ENCODE measurements at regions not wholly inside any gene's neighbourhood (a gene's known extent, or its start where the extent isn't known, plus 50 kb on each side); places are given as distances from the start of the nearest gene placed in this dataset.
A peak's percentile ranks its signal among the peaks of the same experiment; 100 is the strongest.
"Not testable (repeated sequence)": the region's sequence is repeated elsewhere in the genome, so short reads cannot be mapped to it uniquely, and the experiment has no call there.

GRCh38 chr21:10359120-10359519 lies 162.3 kb upstream of the TPTE start:
- not testable (repeated sequence) for H4K20me1 ChIP-seq (ENCODE audit: insufficient read depth, low read length); H3K4me2 ChIP-seq (ENCODE audit: insufficient read depth, low read length)

GRCh38 chr21:10359911-10360310 lies 161.5 kb upstream of the TPTE start:
- not testable (repeated sequence) for H2AFZ ChIP-seq (ENCODE audit: low read depth, low read length); H4K20me1 ChIP-seq (ENCODE audit: insufficient read depth, low read length); DNase-seq; H3K4me3 ChIP-seq (ENCODE audit: low read depth in 1 of 2, low read length in 2 of 2); H3K4me1 ChIP-seq (ENCODE audit: insufficient read depth, low read length); H3K27ac ChIP-seq (ENCODE audit: low read length); H3K9me3 ChIP-seq (ENCODE audit: insufficient read depth, low read length, severe bottlenecking); ATAC-seq (ENCODE audit: insufficient read depth, low read depth); H3K4me2 ChIP-seq (ENCODE audit: insufficient read depth, low read length); H3K36me3 ChIP-seq (ENCODE audit: insufficient read depth, low read length); H3K9ac ChIP-seq (ENCODE audit: low read depth, low read length); H3K79me2 ChIP-seq (ENCODE audit: insufficient read depth, low read length); H3K27me3 ChIP-seq (ENCODE audit: insufficient read depth, low read length, poor library complexity)

More at GRCh38 chr21:10359120-10359519, 162.3 kb upstream of the TPTE start:
- H2AFZ ChIP-seq (ENCODE audit: low read depth, low read length); H3K27me3 ChIP-seq (ENCODE audit: insufficient read depth, low read length, poor library complexity); H3K9ac ChIP-seq (ENCODE audit: low read depth, low read length); H3K4me1 ChIP-seq (ENCODE audit: insufficient read depth, low read length); ATAC-seq (ENCODE audit: insufficient read depth, low read depth); H3K4me3 ChIP-seq (ENCODE audit: low read depth in 1 of 2, low read length in 2 of 2); H3K79me2 ChIP-seq (ENCODE audit: insufficient read depth, low read length); H3K27ac ChIP-seq (ENCODE audit: low read length); DNase-seq; H3K36me3 ChIP-seq (ENCODE audit: insufficient read depth, low read length): not testable (repeated sequence)
- peaks cover 10% of the 10 kb centered on the region for H3K9me3 ChIP-seq (ENCODE audit: insufficient read depth, low read length, severe bottlenecking)

- H3K27me3 ChIP-seq (ENCODE audit: insufficient read depth, low read length, poor library complexity); H3K4me2 ChIP-seq (ENCODE audit: insufficient read depth, low read length); H3K9ac ChIP-seq (ENCODE audit: low read depth, low read length); DNase-seq; H3K36me3 ChIP-seq (ENCODE audit: insufficient read depth, low read length); H3K4me1 ChIP-seq (ENCODE audit: insufficient read depth, low read length); H4K20me1 ChIP-seq (ENCODE audit: insufficient read depth, low read length); H3K4me3 ChIP-seq (ENCODE audit: low read depth in 1 of 2, low read length in 2 of 2); H3K79me2 ChIP-seq (ENCODE audit: insufficient read depth, low read length); H3K9me3 ChIP-seq (ENCODE audit: insufficient read depth, low read length, severe bottlenecking); H2AFZ ChIP-seq (ENCODE audit: low read depth, low read length); H3K27ac ChIP-seq (ENCODE audit: low read length): not testable (repeated sequence)
- ATAC-seq (ENCODE audit: insufficient read depth, low read depth), result peak; percentile 28; the same call in 1 of the 3 replicates
Observed at GRCh38 chr21:10361214-10361736, 160.1 kb upstream of the TPTE start.

DNA sequence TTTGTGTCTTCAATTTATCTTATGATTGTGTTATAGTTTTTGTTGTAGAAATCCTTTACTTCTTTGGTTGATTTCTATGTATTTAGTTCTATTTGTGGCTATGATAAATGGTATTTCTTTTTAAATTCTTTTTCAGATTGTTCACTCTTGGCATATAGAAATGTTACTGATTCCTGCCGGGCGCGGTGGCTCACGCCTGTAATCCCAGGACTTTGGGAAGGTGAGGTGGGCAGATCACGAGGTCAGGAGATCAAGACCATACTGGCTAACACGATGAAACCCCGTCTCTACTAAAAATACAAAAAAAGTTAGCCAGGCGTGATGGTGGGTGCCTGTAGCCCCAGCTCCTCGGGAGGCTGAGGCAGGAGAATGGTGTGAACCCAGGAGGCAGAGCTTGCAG lies 158.6 kb upstream of the TPTE start:
- not testable (repeated sequence) for H2AFZ ChIP-seq (ENCODE audit: low read depth, low read length); H3K79me2 ChIP-seq (ENCODE audit: insufficient read depth, low read length); H3K4me1 ChIP-seq (ENCODE audit: insufficient read depth, low read length); ATAC-seq (ENCODE audit: insufficient read depth, low read depth); H3K27ac ChIP-seq (ENCODE audit: low read length); H3K4me3 ChIP-seq (ENCODE audit: low read depth in 1 of 2, low read length in 2 of 2); H3K36me3 ChIP-seq (ENCODE audit: insufficient read depth, low read length); H3K4me2 ChIP-seq (ENCODE audit: insufficient read depth, low read length); H4K20me1 ChIP-seq (ENCODE audit: insufficient read depth, low read length); DNase-seq; H3K9me3 ChIP-seq (ENCODE audit: insufficient read depth, low read length, severe bottlenecking); H3K9ac ChIP-seq (ENCODE audit: low read depth, low read length); H3K27me3 ChIP-seq (ENCODE audit: insufficient read depth, low read length, poor library complexity)

DNA sequence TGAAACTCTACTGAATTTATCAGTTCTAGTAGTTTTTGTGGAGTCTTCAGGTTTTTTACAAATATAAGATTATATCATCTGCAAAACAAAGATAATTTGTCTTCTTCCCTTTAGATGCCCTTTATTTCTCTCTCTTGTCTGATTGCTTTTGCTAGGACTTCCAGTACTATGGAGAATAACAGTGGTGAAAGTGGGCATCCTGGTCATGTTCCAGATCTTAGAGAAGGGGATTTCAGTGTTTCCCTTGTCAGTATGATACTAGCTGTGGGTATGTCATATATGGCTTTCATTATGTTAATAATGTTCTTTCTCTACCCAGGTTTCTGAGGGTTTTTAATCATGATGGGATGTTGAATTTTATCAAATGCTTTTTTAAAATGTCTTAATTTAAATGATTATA lies 158.1 kb upstream of the TPTE start:
- not testable (repeated sequence) for H3K79me2 ChIP-seq (ENCODE audit: insufficient read depth, low read length); H3K9me3 ChIP-seq (ENCODE audit: insufficient read depth, low read length, severe bottlenecking); ATAC-seq (ENCODE audit: insufficient read depth, low read depth); H3K4me3 ChIP-seq (ENCODE audit: low read depth in 1 of 2, low read length in 2 of 2); H3K36me3 ChIP-seq (ENCODE audit: insufficient read depth, low read length); H3K9ac ChIP-seq (ENCODE audit: low read depth, low read length); DNase-seq; H4K20me1 ChIP-seq (ENCODE audit: insufficient read depth, low read length); H3K4me2 ChIP-seq (ENCODE audit: insufficient read depth, low read length); H2AFZ ChIP-seq (ENCODE audit: low read depth, low read length); H3K27ac ChIP-seq (ENCODE audit: low read length); H3K27me3 ChIP-seq (ENCODE audit: insufficient read depth, low read length, poor library complexity); H3K4me1 ChIP-seq (ENCODE audit: insufficient read depth, low read length)

GRCh38 chr21:10366210-10366609 lies 155.2 kb upstream of the TPTE start:
- H3K4me3 ChIP-seq (ENCODE audit: low read depth in 1 of 2, low read length in 2 of 2); H3K9ac ChIP-seq (ENCODE audit: low read depth, low read length); DNase-seq; H3K4me1 ChIP-seq (ENCODE audit: insufficient read depth, low read length); H2AFZ ChIP-seq (ENCODE audit: low read depth, low read length); H3K9me3 ChIP-seq (ENCODE audit: insufficient read depth, low read length, severe bottlenecking); H3K79me2 ChIP-seq (ENCODE audit: insufficient read depth, low read length); H3K36me3 ChIP-seq (ENCODE audit: insufficient read depth, low read length); H3K4me2 ChIP-seq (ENCODE audit: insufficient read depth, low read length); ATAC-seq (ENCODE audit: insufficient read depth, low read depth); H4K20me1 ChIP-seq (ENCODE audit: insufficient read depth, low read length); H3K27me3 ChIP-seq (ENCODE audit: insufficient read depth, low read length, poor library complexity); H3K27ac ChIP-seq (ENCODE audit: low read length): not testable (repeated sequence)

DNA sequence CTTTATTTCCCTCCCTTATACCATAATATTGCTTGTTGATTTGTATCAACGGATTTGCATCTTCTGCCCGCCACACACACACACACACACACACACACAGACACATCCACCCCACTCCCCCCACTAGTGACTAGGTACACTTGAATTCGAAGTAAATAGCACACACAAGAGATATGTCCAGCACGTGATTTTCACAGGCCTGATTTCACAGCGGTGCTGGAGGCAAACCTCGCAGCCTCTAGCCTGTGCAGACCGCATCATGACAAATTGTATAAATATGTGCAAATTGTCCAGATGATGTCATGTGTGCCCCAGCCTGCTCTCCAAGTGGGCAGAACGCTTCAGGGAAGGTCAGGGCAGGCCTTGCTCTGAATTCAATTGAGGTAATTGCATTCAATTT lies 153.8 kb upstream of the TPTE start:
- DNase-seq; H3K4me2 ChIP-seq (ENCODE audit: insufficient read depth, low read length): not testable (repeated sequence)

GRCh38 chr21:10368323-10368798 lies 153.0 kb upstream of the TPTE start:
- H2AFZ ChIP-seq (ENCODE audit: low read depth, low read length); H3K9me3 ChIP-seq (ENCODE audit: insufficient read depth, low read length, severe bottlenecking); DNase-seq; H3K27ac ChIP-seq (ENCODE audit: low read length); H3K27me3 ChIP-seq (ENCODE audit: insufficient read depth, low read length, poor library complexity); H3K9ac ChIP-seq (ENCODE audit: low read depth, low read length); H4K20me1 ChIP-seq (ENCODE audit: insufficient read depth, low read length); H3K4me3 ChIP-seq (ENCODE audit: low read depth in 1 of 2, low read length in 2 of 2); H3K79me2 ChIP-seq (ENCODE audit: insufficient read depth, low read length); H3K36me3 ChIP-seq (ENCODE audit: insufficient read depth, low read length); H3K4me2 ChIP-seq (ENCODE audit: insufficient read depth, low read length); H3K4me1 ChIP-seq (ENCODE audit: insufficient read depth, low read length): not testable (repeated sequence)
- peak; percentile 33 for ATAC-seq (ENCODE audit: insufficient read depth, low read depth)

More for the DNA sequence above, 153.8 kb upstream of the TPTE start:
- H2AFZ ChIP-seq (ENCODE audit: low read depth, low read length); H3K4me1 ChIP-seq (ENCODE audit: insufficient read depth, low read length); H3K9me3 ChIP-seq (ENCODE audit: insufficient read depth, low read length, severe bottlenecking); H3K27ac ChIP-seq (ENCODE audit: low read length); H3K36me3 ChIP-seq (ENCODE audit: insufficient read depth, low read length); H3K27me3 ChIP-seq (ENCODE audit: insufficient read depth, low read length, poor library complexity); H3K79me2 ChIP-seq (ENCODE audit: insufficient read depth, low read length); H3K4me3 ChIP-seq (ENCODE audit: low read depth in 1 of 2, low read length in 2 of 2); H4K20me1 ChIP-seq (ENCODE audit: insufficient read depth, low read length); H3K9ac ChIP-seq (ENCODE audit: low read depth, low read length): not testable (repeated sequence)
- peak; percentile 20; the same call in 2 of the 3 replicates for ATAC-seq (ENCODE audit: insufficient read depth, low read depth)
